ENCODE measurements at regions not wholly inside any gene's neighbourhood (a gene's known extent, or its start where the extent isn't known, plus 50 kb on each side); places are given as distances from the start of the nearest gene placed in this dataset.

GRCh38 chr22:44379817-44380755, 67.3 kb upstream of the SHISAL1 start:
- Mint-ChIP-seq H3K27ac (no peak overlapping the region), H3K4me3 (no peak overlapping the region), H3K36me3 (ENCODE audit: low read depth) (peaks cover 2% of the 10 kb centered on the region), H3K9me3 (ENCODE audit: low read depth) (peaks cover 11% of the 10 kb centered on the region), H3K4me1 (no peaks in the 10 kb centered on the region), H3K27me3 (peaks cover 4% of the 10 kb centered on the region)
- CTCF ChIA-PET: interaction anchor here (0.5 kb wide), 1 partner anchor 12 kb away, joined by 3 read pairs; no protein-coding TSS in a partner anchor
- DNase-seq (no peak), ATAC-seq (no peak)
- intact Hi-C loops (cut with DNase I, micrococcal nuclease): no loop called here
- POLR2A ChIA-PET: interaction anchor here (0.6 kb wide), 1 partner anchor 250 kb away, joined by 5 read pairs; no protein-coding TSS in a partner anchor

GRCh38 chr22:44378380-44378779, 65.6 kb upstream of the SHISAL1 start:
- ChIA-PET CTCF (interaction anchor here (1.0 kb wide), 1 partner anchor 272 kb away, joined by 3 read pairs; no protein-coding TSS in a partner anchor), POLR2A (no interaction called here)
- Mint-ChIP-seq H3K4me3 (no peak overlapping the region), H3K27me3 (peaks cover 5% of the 10 kb centered on the region), H3K4me1 (no peaks in the 10 kb centered on the region), H3K36me3 (ENCODE audit: low read depth) (peaks cover 3% of the 10 kb centered on the region), H3K9me3 (ENCODE audit: low read depth) (peaks cover 14% of the 10 kb centered on the region), H3K27ac (no peak overlapping the region)
- ATAC-seq (no peak), DNase-seq (no peak)
- intact Hi-C loops (cut with DNase I, micrococcal nuclease): no loop called here

- intact Hi-C loops (cut with DNase I, micrococcal nuclease): no loop called here
- Mint-ChIP-seq H3K27ac (no peak overlapping the region), H3K27me3 (peaks cover 5% of the 10 kb centered on the region), H3K4me3 (no peak overlapping the region), H3K4me1 (no peaks in the 10 kb centered on the region), H3K9me3 (ENCODE audit: low read depth) (peaks cover 14% of the 10 kb centered on the region), H3K36me3 (ENCODE audit: low read depth) (peaks cover 3% of the 10 kb centered on the region)
- CTCF ChIA-PET: no interaction called here
- no peak for DNase-seq
- POLR2A ChIA-PET: no interaction called here
- no peak for ATAC-seq
These were observed 62.7 kb upstream of the SHISAL1 start for GRCh38 chr22:44375451-44375850.

GRCh38 chr22:44373234-44373633, 60.5 kb upstream of the SHISAL1 start:
- Mint-ChIP-seq H3K36me3 (ENCODE audit: low read depth) (peaks cover 3% of the 10 kb centered on the region), H3K9me3 (ENCODE audit: low read depth) (peaks cover 14% of the 10 kb centered on the region), H3K4me3 (no peak overlapping the region), H3K27ac (no peak overlapping the region), H3K27me3 (peaks cover 5% of the 10 kb centered on the region), H3K4me1 (no peaks in the 10 kb centered on the region)
- DNase-seq (no peak), ATAC-seq (no peak)
- ChIA-PET CTCF (no interaction called here), POLR2A (no interaction called here)
- intact Hi-C loops (cut with DNase I, micrococcal nuclease): no loop called here

GRCh38 chr22:44372611-44373010, 59.9 kb upstream of the SHISAL1 start:
- H3K4me1 Mint-ChIP-seq: no peaks in the 10 kb centered on the region
- H3K9me3 Mint-ChIP-seq (ENCODE audit: low read depth): peaks cover 12% of the 10 kb centered on the region
- H3K4me3 Mint-ChIP-seq: no peak overlapping the region
- peaks cover 5% of the 10 kb centered on the region for H3K27me3 Mint-ChIP-seq
- POLR2A ChIA-PET: no interaction called here
- no peak for DNase-seq
- intact Hi-C loops (cut with DNase I, micrococcal nuclease): no loop called here
- no peak overlapping the region for H3K27ac Mint-ChIP-seq
- H3K36me3 Mint-ChIP-seq (ENCODE audit: low read depth): peaks cover 3% of the 10 kb centered on the region
- no peak for ATAC-seq
- CTCF ChIA-PET: no interaction called here

GRCh38 chr22:44371741-44372525, 59.2 kb upstream of the SHISAL1 start:
- Mint-ChIP-seq H3K4me3 (no peak overlapping the region), H3K27ac (no peak overlapping the region), H3K27me3 (peaks cover 5% of the 10 kb centered on the region), H3K4me1 (no peaks in the 10 kb centered on the region), H3K36me3 (ENCODE audit: low read depth) (peaks cover 3% of the 10 kb centered on the region), H3K9me3 (ENCODE audit: low read depth) (peaks cover 10% of the 10 kb centered on the region)
- ATAC-seq: no peak
- ChIA-PET CTCF (interaction anchor here (0.6 kb wide), 1 partner anchor 196 kb away, joined by 3 read pairs; no protein-coding TSS in a partner anchor), POLR2A (no interaction called here)
- intact Hi-C loops (cut with DNase I, micrococcal nuclease): no loop called here
- DNase-seq: no peak

- H3K27ac Mint-ChIP-seq: no peak overlapping the region
- H3K4me3 Mint-ChIP-seq: no peak overlapping the region
- H3K27me3 Mint-ChIP-seq: peaks cover 2% of the 10 kb centered on the region
- POLR2A ChIA-PET: no interaction called here
- no peaks in the 10 kb centered on the region for H3K4me1 Mint-ChIP-seq
- CTCF ChIA-PET: no interaction called here
- ATAC-seq: no peak
- H3K36me3 Mint-ChIP-seq (ENCODE audit: low read depth): peaks cover 2% of the 10 kb centered on the region
- intact Hi-C loops (cut with DNase I, micrococcal nuclease): no loop called here
- DNase-seq: no peak
- H3K9me3 Mint-ChIP-seq (ENCODE audit: low read depth): peaks cover 4% of the 10 kb centered on the region
These were observed 57.4 kb upstream of the SHISAL1 start for GRCh38 chr22:44369916-44370801.

GRCh38 chr22:44369293-44369661, 56.5 kb upstream of the SHISAL1 start:
- H3K4me1 Mint-ChIP-seq: no peaks in the 10 kb centered on the region
- ATAC-seq: no peak
- DNase-seq: no peak
- peaks cover 1% of the 10 kb centered on the region for H3K9me3 Mint-ChIP-seq (ENCODE audit: low read depth)
- H3K4me3 Mint-ChIP-seq: no peak overlapping the region
- ChIA-PET CTCF (interaction anchor here (0.6 kb wide), 1 partner anchor 169 kb away, joined by 4 read pairs; no protein-coding TSS in a partner anchor), POLR2A (no interaction called here)
- no peaks in the 10 kb centered on the region for H3K36me3 Mint-ChIP-seq (ENCODE audit: low read depth)
- H3K27me3 Mint-ChIP-seq: no peaks in the 10 kb centered on the region
- intact Hi-C loops (cut with DNase I, micrococcal nuclease): no loop called here
- no peak overlapping the region for H3K27ac Mint-ChIP-seq

GRCh38 chr22:44368611-44369292, 56.0 kb upstream of the SHISAL1 start:
- Mint-ChIP-seq H3K27ac (no peak overlapping the region), H3K27me3 (no peaks in the 10 kb centered on the region), H3K36me3 (ENCODE audit: low read depth) (no peaks in the 10 kb centered on the region), H3K9me3 (ENCODE audit: low read depth) (no peaks in the 10 kb centered on the region), H3K4me1 (no peaks in the 10 kb centered on the region), H3K4me3 (no peak overlapping the region)
- no peak for DNase-seq
- no peak for ATAC-seq
- intact Hi-C loops (cut with DNase I, micrococcal nuclease): no loop called here
- ChIA-PET CTCF (interaction anchor here (0.6 kb wide), 1 partner anchor 170 kb away, joined by 4 read pairs; no protein-coding TSS in a partner anchor), POLR2A (no interaction called here)

- H3K9me3 Mint-ChIP-seq (ENCODE audit: low read depth): no peaks in the 10 kb centered on the region
- CTCF ChIA-PET: no interaction called here
- ATAC-seq (no peak), DNase-seq (no peak)
- POLR2A ChIA-PET: interaction anchor here (0.6 kb wide), 1 partner anchor 283 kb away, joined by 3 read pairs; no protein-coding TSS in a partner anchor
- H3K36me3 Mint-ChIP-seq (ENCODE audit: low read depth): no peaks in the 10 kb centered on the region
- no peak overlapping the region for H3K27ac Mint-ChIP-seq
- intact Hi-C loops (cut with DNase I, micrococcal nuclease): no loop called here
- H3K4me1 Mint-ChIP-seq: no peaks in the 10 kb centered on the region
- no peaks in the 10 kb centered on the region for H3K27me3 Mint-ChIP-seq
- H3K4me3 Mint-ChIP-seq: no peak overlapping the region
These were observed 53.9 kb upstream of the SHISAL1 start for GRCh38 chr22:44366372-44367300.

Measured in activated CD4-positive, alpha-beta T cell treated with anti-CD3 and anti-CD28 coated beads for 36 hours (primary cell).